ENCODE measurements at regions not wholly inside any gene's neighbourhood (a gene's known extent, or its start where the extent isn't known, plus 50 kb on each side); places are given as distances from the start of the nearest gene placed in this dataset.

GRCh38 chr5:164687391-164687790 is 1182.0 kb downstream of the MAT2B start:
- DNase-seq (ENCODE audit: low spot score): no peak

GRCh38 chr5:164688437-164688836 is 1183.0 kb downstream of the MAT2B start:
- no peak for DNase-seq (ENCODE audit: low spot score)

- DNase-seq (ENCODE audit: low spot score): no peak
These were observed 1203.4 kb downstream of the MAT2B start for GRCh38 chr5:164708831-164709230.

GRCh38 chr5:164713682-164714081 is 1208.3 kb downstream of the MAT2B start:
- DNase-seq (ENCODE audit: low spot score): no peak

- DNase-seq (ENCODE audit: low spot score): no peak
These were observed 1215.7 kb downstream of the MAT2B start for GRCh38 chr5:164721116-164721515.

- no peak for DNase-seq (ENCODE audit: low spot score)
These were observed 1216.2 kb downstream of the MAT2B start for GRCh38 chr5:164721656-164722055.

- DNase-seq (ENCODE audit: low spot score): no peak
These were observed 1217.3 kb downstream of the MAT2B start for GRCh38 chr5:164722702-164723101.

GRCh38 chr5:164727012-164727411 is 1221.6 kb downstream of the MAT2B start:
- DNase-seq (ENCODE audit: low spot score): no peak

- no peak for DNase-seq (ENCODE audit: low spot score)
These were observed 1223.3 kb downstream of the MAT2B start for GRCh38 chr5:164728733-164729132.

GRCh38 chr5:164735334-164735733 is 1229.9 kb downstream of the MAT2B start:
- DNase-seq (ENCODE audit: low spot score): no peak

GRCh38 chr5:164741376-164741775 is 1236.0 kb downstream of the MAT2B start:
- no peak for DNase-seq (ENCODE audit: low spot score)

GRCh38 chr5:164742025-164742424 is 1236.6 kb downstream of the MAT2B start:
- no peak for DNase-seq (ENCODE audit: low spot score)

- DNase-seq (ENCODE audit: low spot score): no peak
These were observed 1241.3 kb downstream of the MAT2B start for GRCh38 chr5:164746723-164747122.

- DNase-seq (ENCODE audit: low spot score): no peak
These were observed 1242.0 kb downstream of the MAT2B start for GRCh38 chr5:164747371-164747770.

- no peak for DNase-seq (ENCODE audit: low spot score)
These were observed 1243.4 kb downstream of the MAT2B start for GRCh38 chr5:164748861-164749260.

- DNase-seq (ENCODE audit: low spot score): no peak
These were observed 1248.0 kb downstream of the MAT2B start for GRCh38 chr5:164753434-164753833.

- no peak for DNase-seq (ENCODE audit: low spot score)
These were observed 1257.8 kb downstream of the MAT2B start for GRCh38 chr5:164763206-164763605.

- no peak for DNase-seq (ENCODE audit: low spot score)
These were observed 1266.7 kb downstream of the MAT2B start for GRCh38 chr5:164772122-164772521.

- no peak for DNase-seq (ENCODE audit: low spot score)
These were observed 1278.8 kb downstream of the MAT2B start for GRCh38 chr5:164784230-164784629.

- no peak for DNase-seq (ENCODE audit: low spot score)
These were observed 1292.7 kb downstream of the MAT2B start for GRCh38 chr5:164798110-164798509.

- DNase-seq (ENCODE audit: low spot score): no peak
These were observed 1294.0 kb downstream of the MAT2B start for GRCh38 chr5:164799391-164799790.

- no peak for DNase-seq (ENCODE audit: low spot score)
These were observed 1296.5 kb downstream of the MAT2B start for GRCh38 chr5:164801910-164802309.

GRCh38 chr5:164809821-164810220 is 1304.4 kb downstream of the MAT2B start:
- no peak for DNase-seq (ENCODE audit: low spot score)

GRCh38 chr5:164818445-164818844 is 1313.0 kb downstream of the MAT2B start:
- DNase-seq (ENCODE audit: low spot score): no peak

GRCh38 chr5:164824671-164825070 is 1319.3 kb downstream of the MAT2B start:
- no peak for DNase-seq (ENCODE audit: low spot score)

Data from hepatic stellate cell (primary cell).